GM19395 (cell line): ENCODE measurements at regions not wholly inside any gene's neighbourhood (a gene's known extent, or its start where the extent isn't known, plus 50 kb on each side); places are given as distances from the start of the nearest gene placed in this dataset.
"Not testable (repeated sequence)": the region's sequence is repeated elsewhere in the genome, so short reads cannot be mapped to it uniquely, and the experiment has no call there.

ENCODE experiments used
- ATAC-seq: cut with Tn5 transposase; IDR thresholded peaks from one replicate; pipeline ENCODE4 v1.9.1; 2021; ENCODE audit warnings: mild to moderate bottlenecking, moderate library complexity; ENCODE audit not compliant: unreplicated experiment

- ATAC-seq = no peak
Measured at GRCh38 chr10:57053530-57053929, 692.5 kb upstream of the ZWINT start.

GRCh38 chr10:57049096-57049495 lies 688.0 kb upstream of the ZWINT start:
- ATAC-seq = no peak

GRCh38 chr10:57038531-57038930 lies 677.5 kb upstream of the ZWINT start:
- ATAC-seq = no peak

- no peak for ATAC-seq
Measured at GRCh38 chr10:57035310-57035709, 674.3 kb upstream of the ZWINT start.

GRCh38 chr10:57032301-57032700 lies 671.2 kb upstream of the ZWINT start:
- ATAC-seq = not testable (repeated sequence)

GRCh38 chr10:57031346-57031745 lies 670.3 kb upstream of the ZWINT start:
- no peak for ATAC-seq

- ATAC-seq = no peak
Measured at GRCh38 chr10:57026307-57026706, 665.2 kb upstream of the ZWINT start.

- no peak for ATAC-seq
Measured at GRCh38 chr10:57023626-57024025, 662.6 kb upstream of the ZWINT start.

- ATAC-seq = no peak
Measured at GRCh38 chr10:57018452-57018851, 657.4 kb upstream of the ZWINT start.

GRCh38 chr10:57017356-57018037 lies 656.4 kb upstream of the ZWINT start:
- no peak for ATAC-seq

- no peak for ATAC-seq
Measured at GRCh38 chr10:57015595-57016318, 654.7 kb upstream of the ZWINT start.

- ATAC-seq = no peak
Measured at GRCh38 chr10:57015187-57015586, 654.1 kb upstream of the ZWINT start.

GRCh38 chr10:57014758-57015157 lies 653.7 kb upstream of the ZWINT start:
- no peak for ATAC-seq

GRCh38 chr10:57008189-57008588 lies 647.1 kb upstream of the ZWINT start:
- ATAC-seq = no peak

GRCh38 chr10:56991591-56992069 lies 630.6 kb upstream of the ZWINT start:
- ATAC-seq = no peak

- no peak for ATAC-seq
Measured at GRCh38 chr10:56975513-56975912, 614.5 kb upstream of the ZWINT start.

- no peak for ATAC-seq
Measured at GRCh38 chr10:56973766-56974165, 612.7 kb upstream of the ZWINT start.

GRCh38 chr10:56943221-56943755 lies 582.2 kb upstream of the ZWINT start:
- ATAC-seq = no peak

GRCh38 chr10:56934515-56934914 lies 573.5 kb upstream of the ZWINT start:
- ATAC-seq = no peak

GRCh38 chr10:56928714-56929113 lies 567.7 kb upstream of the ZWINT start:
- no peak for ATAC-seq

- no peak for ATAC-seq
Measured at GRCh38 chr10:56927701-56928100, 566.6 kb upstream of the ZWINT start.

- no peak for ATAC-seq
Measured at GRCh38 chr10:56920601-56921261, 559.7 kb upstream of the ZWINT start.
